ENCODE measurements at regions not wholly inside any gene's neighbourhood (a gene's known extent, or its start where the extent isn't known, plus 50 kb on each side); places are given as distances from the start of the nearest gene placed in this dataset.

GRCh38 chrX:149365552-149365951 is 139.6 kb downstream of the IDS start:
- TF ChIP-seq, protein P1, sequence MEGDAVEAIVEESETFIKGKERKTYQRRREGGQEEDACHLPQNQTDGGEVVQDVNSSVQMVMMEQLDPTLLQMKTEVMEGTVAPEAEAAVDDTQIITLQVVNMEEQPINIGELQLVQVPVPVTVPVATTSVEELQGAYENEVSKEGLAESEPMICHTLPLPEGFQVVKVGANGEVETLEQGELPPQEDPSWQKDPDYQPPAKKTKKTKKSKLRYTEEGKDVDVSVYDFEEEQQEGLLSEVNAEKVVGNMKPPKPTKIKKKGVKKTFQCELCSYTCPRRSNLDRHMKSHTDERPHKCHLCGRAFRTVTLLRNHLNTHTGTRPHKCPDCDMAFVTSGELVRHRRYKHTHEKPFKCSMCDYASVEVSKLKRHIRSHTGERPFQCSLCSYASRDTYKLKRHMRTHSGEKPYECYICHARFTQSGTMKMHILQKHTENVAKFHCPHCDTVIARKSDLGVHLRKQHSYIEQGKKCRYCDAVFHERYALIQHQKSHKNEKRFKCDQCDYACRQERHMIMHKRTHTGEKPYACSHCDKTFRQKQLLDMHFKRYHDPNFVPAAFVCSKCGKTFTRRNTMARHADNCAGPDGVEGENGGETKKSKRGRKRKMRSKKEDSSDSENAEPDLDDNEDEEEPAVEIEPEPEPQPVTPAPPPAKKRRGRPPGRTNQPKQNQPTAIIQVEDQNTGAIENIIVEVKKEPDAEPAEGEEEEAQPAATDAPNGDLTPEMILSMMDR (IDR thresholded peaks at IDR 0.05), result no peak
- no peak for TF ChIP-seq POLR2A (IDR thresholded peaks at IDR 0.05)
- TF ChIP-seq POLR2AphosphoS5 (IDR thresholded peaks at IDR 0.05), result no peak
- TF ChIP-seq EP300 (IDR thresholded peaks at IDR 0.05), result no peak
